Astrocyte of the hippocampus (primary cell): ENCODE measurements at regions not wholly inside any gene's neighbourhood (a gene's known extent, or its start where the extent isn't known, plus 50 kb on each side); places are given as distances from the start of the nearest gene placed in this dataset.
"Not testable (repeated sequence)": the region's sequence is repeated elsewhere in the genome, so short reads cannot be mapped to it uniquely, and the experiment has no call there.

ENCODE experiments used
- DNase-seq: peaks from one replicate; pipeline ENCODE4 v3.0.0; 2011; ENCODE audit warnings: low read depth, low spot score

DNA sequence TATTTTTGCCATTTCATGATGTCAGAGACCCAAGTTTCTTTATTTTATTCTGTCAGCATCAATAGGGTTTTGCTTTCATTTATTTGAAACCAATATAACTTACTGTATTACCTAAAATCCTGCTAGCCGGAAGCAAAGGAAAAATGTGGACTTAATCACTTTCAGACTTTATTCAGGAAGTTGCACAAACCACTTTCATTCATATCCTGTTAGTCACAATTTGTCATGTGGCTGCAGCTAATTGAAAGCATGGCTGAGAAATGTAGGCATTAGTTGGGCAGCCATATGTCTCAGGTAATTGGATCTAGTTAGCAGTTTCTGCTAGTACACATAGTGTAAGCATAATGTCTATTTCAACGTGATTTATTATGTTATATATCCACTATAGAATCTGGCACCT, 462.3 kb upstream of the SGO1 start:
- peak; percentile 67 for DNase-seq

DNA sequence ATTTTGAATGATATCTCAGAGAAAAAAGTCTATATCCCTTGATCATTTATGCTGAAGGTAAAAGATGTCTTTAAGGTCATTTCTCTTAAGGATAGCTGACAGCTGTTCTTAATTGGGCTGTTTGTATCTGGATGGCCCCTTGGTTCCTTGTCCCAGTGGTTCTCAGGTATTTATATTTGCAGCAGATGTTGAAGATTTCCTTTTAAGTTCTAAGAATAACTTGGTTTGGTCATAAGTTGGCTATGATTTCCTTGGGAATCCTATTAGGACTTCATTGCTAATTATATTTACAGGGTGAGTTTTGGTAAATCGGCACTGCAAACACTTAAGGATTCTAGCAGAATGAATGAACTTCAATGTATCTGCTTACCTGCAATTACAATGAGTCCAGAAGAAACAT, 460.4 kb upstream of the SGO1 start:
- no peak for DNase-seq

DNA sequence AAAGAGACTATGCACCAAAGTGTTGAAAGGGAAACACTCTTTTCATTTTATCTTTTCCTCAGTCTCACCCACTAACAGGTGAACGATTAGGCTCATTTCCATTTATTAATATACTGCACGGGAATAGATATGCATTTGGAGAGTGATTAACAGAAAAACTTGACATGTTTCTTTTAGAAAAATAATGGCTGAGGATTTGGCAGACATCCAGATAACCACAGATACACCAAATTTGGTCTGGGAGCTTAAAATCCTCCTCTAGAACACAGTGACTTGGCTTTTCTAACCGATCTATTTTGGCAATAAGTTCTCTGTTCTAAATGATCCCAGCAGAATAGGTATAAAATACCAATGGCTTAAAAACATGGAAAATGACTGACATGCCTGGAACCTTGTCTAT, 459.3 kb upstream of the SGO1 start:
- no peak for DNase-seq

DNA sequence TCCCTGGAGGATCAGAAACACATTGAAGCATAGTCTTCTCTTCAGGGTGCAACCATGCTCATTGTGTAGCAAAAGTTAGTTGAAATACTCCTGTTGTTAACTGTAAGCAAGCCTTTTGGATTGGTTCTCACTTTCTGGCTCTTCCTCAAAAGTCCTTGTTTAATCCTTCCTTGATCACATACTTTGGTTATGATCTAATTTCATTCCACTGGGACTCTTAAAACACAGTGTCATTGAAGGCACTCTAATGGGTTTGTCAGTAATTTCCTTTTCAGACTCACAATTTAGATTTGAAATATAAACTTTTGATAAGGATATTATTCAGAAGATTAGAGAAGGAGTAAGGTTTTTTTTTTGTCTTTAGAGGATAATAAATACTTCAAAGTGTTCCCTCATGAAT, 451.7 kb upstream of the SGO1 start:
- DNase-seq: peak; percentile 51

DNA sequence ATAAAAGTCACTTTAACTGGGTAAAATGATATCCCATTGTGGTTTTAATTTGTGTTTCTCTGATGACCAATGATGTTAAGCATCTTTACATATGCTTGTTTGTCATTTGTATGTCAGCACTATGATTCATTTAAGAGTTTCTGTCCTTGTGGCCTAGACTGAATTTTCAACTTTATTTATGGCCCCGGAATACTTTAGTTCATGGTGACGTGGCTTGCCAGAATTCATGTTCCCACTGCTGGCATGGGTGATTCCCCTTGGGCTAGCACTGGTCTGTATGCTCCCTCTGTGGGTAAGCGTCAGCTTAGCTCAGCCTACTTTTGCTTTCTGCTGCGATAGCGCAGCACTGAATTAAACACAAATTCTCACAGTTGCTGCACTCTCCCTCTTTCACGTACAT, 436.3 kb upstream of the SGO1 start:
- DNase-seq: peak; percentile 58

DNA sequence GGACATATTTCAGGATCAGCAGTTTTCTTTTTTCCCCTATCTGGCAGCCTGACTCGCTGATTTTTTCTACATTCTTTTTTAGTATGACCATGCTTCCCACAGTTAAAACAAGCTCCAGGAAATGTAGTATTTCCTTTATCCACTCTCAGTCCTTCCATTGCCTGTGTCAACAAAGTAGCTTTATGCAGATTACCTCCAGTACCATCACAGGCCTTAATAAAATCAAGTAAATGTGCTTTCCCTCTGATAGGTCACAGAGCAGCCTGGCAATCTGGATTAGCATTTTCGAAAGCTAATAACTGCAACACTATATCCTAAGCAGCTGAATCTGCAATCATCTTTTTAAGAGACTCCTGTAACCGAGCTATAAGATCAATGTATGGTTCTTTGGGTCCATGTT, 432.6 kb upstream of the SGO1 start:
- not testable (repeated sequence) for DNase-seq

DNA sequence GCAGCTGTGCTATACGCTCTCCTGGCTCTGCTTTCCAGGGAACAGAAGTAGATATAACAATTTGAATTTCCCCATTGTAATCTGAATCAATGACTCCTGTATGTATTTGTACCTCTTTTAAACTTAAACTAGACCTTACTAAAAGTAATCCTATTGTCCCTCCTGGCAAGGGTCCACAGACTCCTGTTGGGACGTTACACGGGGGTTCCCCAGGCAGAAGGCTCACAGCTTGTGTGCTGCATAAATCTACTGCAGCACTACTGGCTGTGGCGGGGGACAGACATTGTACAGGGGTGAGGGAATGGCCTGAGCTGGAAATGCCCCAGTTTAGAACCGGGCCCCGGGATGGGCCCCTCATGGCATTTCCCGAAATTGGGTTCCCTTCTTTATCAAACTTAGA, 432.2 kb upstream of the SGO1 start:
- not testable (repeated sequence) for DNase-seq

DNA sequence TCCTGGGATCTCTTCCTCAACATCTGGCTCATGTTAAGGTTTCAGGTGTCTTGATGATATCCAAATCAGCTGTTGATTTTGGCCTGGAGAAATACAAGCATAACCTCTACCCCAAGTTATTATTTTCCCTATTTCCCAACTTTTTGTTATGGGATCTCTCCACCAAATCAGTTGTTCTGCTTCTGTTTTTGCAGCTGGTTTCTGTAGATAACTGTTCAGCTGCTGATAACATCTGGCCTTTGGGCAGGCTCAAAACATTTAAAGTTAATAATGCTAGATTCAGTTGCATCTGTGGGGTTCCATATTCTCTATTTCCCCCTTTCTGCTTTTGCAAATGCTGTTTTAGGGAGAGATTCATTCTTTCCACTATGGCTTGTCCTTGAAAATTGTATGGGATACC, 430.0 kb upstream of the SGO1 start:
- not testable (repeated sequence) for DNase-seq

DNA sequence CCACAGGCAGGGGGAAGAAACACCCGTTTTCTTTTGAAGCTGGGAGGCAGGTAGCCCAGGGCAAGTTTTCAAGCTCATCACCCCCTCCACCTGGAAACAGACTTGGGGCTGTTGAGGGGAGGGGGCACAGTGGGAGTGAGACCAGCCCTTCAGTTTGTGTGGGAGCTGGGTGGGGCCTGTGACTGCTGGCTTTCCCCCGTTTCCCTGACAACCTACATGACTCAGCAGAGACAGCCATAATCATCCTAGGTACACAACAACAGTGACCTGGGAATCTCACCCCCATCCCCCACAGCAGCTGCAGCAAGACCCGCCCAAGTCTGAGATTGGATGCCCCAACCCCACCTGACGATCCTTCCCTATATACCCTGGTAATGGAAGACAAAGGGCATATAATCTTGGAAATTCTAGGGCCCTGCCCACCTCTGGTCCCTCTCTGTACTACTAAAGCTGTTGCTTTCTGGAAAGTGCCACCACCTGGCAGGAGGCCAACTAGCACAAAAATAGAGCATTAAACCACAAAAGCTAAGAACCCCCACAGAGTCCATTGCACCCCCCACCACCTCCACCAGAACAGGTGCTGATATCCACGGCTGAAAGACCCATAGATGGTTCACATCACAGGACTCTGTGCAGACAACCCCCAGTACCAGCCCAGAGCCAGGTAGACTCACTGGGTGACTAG, 422.2 kb upstream of the SGO1 start:
- no peak for DNase-seq

DNA sequence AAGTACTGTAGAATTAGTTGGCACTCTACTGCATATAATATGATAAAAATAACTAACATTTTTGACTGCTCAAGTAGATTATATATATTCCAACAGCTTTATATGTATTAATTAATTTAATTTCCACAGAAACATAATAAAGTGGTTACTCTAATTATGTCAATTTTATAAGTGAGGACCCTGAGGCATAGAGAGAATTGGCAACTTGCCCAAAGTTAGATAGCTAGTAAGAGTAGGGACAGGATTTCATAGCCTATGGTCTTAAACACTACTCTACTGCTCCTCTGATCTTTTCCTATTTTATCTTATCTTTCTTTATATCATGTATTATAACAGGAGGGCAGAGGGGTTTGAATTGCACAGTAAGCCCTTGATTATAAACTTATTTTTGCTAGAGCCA, 418.7 kb upstream of the SGO1 start:
- DNase-seq: no peak

DNA sequence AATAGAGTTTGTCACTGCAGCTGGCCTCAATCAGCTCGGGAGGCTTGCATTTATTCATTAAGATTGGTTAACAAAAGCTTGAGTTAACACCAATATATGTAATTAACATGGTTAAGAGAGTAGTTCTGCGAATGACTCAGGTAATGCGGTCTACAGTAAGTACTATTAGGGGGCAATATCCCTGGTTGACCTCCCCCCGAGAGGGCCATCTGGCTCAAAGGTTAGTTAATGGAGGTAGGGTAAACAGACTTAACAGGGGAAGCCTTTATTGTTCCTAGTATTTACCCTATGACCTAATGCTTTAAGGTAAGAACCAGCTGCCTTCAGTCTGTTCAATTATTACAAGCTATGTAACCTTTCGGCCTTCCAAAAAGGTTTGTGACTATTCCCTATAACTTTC, 403.3 kb upstream of the SGO1 start:
- DNase-seq: no peak

DNA sequence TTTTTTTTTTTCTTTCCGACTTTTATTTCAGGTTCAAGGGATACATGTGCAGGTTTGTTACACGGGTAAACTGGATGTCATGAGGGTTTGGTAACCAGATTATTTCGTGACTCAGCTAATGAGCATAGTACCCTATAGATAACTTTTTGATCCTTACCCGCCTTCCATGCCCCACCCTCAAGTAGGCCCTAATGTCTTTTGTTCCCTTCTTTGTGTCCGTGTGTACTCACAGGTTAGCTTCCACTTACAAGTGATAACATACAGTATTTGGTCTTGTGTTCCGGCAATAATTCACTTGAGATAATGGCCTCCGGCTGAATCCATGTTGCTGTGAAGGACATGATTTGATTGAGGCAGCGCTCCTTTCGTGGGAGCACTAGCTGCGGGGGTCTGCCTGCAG, 402.8 kb upstream of the SGO1 start:
- DNase-seq: no peak

DNA sequence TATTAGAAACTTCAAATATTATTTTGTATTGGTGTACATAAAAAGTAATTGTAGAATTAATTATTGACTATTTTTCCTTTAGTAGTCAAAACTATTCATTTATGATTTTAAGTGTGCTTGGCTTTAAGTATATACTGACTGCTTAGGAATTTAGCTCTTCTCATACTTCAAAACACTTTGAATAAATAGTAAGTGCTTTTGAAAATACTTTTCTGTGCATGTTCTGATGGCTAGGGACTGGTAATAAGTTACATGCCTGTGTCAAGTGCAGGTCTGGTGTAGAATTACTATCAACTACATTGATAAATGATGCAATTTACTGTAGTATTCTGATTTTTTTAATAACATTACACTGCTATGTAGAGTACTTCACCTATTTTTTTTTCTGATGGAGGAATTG, 397.6 kb upstream of the SGO1 start:
- DNase-seq: no peak

DNA sequence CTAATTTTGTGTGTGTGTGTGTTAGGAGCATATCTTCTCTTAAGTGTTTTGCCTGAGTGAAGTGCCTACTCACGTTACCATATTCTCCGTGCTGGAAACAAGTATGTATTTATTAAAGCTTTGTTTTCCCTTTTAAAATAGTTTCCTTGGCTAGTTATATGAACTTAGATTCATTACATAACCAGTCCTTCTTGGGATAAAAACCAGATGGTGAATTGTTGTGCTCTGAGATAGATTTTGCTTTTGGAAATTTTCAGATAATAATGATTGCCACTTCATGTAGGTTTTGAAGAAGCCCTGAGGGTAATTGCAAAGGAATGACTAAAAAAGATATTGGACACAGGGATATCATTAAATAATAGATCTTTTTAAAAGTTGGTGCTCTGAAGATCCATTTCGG, 390.2 kb upstream of the SGO1 start:
- DNase-seq: no peak

DNA sequence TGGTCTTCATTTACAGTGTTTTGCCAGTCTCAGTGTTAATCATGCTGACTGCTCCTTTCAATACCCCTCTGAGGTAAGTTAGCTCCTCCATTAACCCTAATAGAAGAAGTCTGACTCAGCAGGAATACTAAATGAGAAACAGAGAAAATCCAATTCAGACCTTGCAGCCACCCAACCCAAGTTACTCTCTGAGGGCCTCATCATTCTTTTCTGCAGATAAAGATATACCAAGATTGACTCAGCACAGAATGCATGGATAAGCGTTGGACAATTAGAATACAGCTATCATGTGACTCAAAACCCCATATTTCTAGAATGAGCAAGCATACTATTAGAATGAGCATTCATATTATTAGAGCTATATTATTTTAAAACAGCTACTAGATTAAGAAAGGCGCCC, 389.1 kb upstream of the SGO1 start:
- DNase-seq: peak; percentile 43

DNA sequence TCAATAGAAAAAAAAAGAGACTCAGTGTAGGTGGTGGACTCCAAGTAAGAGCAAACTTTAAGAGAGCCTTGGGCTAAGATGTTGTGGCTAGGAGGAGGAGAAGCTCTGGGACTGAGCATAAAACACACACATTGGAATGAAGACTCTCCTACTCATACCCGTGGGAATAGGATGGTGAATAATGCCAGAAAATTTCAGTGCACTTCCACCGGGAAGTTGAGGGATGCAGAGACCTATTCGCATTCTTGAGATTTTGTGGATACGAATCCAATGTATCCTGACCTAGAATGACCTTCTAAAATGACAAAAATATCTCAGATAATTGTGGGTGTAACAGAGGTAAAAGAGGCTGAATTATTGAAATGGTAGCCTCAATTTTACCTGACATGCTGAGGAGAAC, 388.7 kb upstream of the SGO1 start:
- DNase-seq: peak; percentile 77

DNA sequence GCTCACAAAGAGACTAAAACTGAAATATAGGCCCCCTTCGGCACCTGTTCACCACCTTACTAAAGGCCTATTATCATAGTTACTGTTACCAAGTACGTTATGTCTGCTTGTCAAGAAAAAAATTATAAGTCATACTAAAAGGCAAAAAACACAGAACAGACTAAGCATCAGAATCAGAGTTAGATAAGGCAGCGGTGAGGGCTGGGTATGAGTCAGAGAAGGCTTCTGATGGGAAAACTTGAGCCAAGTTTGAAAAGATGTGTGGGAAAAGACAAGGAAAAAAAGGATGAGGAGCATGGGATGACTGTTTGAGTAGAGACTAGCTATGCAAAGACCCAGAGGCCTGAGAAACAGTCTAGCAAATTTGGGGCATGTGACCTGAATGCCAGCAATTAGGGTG, 387.2 kb upstream of the SGO1 start:
- DNase-seq: peak; percentile 53

DNA sequence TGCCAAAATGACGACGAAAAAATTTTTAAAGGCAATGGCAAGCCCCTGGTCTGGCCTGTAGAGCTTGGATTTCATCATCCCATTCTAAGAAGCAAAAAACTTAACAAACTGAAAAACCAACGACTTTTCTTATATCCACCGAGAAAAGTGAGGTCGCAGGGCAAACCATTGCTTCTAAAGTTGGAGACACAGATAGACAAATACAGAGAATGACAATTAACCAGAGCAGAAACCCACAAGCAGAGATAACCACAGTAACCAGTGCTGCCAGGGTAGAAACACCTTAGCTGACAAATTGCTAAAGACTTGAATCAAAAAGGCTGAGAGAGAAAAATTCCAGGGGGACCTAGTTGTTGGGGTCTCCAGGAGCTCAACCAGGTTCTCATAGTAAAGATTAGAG, 386.5 kb upstream of the SGO1 start:
- no peak for DNase-seq

DNA sequence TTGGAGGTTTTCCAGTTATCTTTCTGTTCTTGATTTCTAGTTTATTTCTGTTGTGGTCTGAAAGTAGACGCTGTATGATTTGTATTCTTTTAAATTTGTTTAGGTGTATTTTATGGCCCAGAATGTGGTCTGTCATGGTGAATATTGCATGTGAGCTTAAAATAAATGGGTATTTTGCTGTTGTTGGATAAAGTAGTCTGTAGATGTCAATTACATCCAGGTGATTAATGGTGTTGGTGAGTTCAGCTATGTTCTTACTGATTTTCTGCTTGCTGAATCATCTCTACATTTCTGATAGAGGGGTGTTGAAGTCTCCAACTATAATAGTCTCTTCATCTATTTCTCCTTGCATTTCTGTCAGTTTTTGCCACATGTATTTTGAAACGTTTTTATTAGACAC, 383.3 kb upstream of the SGO1 start:
- DNase-seq: no peak

DNA sequence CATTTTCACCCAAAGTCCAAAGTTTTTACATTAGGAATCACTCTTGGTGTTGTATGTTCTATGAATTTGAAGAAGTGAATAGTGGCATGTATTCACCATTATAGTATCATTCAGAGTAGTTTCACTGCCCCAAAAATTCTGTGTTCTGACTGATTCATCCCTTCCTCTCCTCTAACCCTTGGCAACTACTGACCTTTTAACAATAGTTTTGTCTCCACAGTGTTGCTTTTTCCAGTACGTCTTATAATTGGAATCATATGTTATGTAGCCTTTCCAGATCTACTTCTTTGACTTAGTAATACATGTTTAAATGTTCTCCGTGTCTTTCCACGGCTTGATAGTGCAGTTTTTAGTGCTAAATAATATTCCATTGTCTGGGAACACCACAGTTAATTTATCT, 379.0 kb upstream of the SGO1 start:
- DNase-seq: no peak

DNA sequence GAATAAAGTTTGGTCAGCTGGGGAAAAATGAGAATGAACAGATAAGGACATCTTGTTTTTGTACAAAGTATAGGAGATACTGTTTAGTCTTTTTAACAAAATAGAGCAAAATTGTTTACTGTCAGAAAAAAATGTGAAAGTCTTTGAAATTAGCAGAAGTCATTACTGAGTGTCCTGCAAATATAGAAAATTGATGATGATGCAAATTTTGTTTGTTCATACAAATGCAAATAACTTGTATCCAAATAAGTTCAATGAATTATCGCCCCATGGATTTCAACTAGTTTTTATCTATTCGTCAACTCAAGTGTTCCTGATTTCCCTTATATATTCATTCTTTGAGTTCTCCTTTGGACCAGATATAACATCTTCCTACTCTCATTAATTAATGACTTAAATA, 378.0 kb upstream of the SGO1 start:
- DNase-seq: no peak

DNA sequence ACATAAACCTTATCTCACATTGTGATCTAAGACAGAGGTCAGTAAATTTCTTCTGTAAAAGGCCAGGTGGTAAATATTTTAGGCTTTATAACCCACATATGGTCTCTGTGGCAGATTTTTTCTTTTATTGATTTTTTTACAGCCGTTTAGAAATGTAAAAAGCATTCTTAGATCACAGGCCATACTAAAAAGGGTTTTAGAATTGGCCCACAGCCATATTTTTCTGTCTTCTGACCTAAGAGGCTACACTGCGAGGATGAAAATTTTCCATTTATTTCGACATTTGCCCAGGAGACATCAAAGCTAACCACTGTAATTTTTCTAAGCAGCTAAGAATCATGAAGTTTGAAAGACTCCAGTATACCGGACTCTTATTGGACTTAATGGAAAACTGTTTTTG, 377.2 kb upstream of the SGO1 start:
- DNase-seq: no peak

DNA sequence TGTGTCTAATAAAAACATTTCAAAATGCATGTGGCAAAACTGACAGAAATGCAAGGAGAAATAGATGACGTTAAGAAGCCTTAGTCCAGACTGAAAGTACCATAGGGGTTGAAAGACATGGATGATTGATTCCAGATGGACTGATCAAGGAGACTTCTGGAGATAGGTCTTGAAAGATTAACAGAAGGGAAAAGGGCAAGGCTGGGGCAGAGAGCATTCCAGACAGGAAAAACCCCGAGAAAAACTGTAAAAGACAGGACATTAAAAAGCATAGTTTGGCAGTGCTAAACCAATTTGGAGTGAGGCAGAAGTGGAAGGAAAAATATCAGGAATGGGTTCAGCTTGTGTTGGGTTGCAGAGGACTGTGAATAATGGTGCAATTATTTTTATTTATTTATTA, 375.2 kb upstream of the SGO1 start:
- no peak for DNase-seq

DNA sequence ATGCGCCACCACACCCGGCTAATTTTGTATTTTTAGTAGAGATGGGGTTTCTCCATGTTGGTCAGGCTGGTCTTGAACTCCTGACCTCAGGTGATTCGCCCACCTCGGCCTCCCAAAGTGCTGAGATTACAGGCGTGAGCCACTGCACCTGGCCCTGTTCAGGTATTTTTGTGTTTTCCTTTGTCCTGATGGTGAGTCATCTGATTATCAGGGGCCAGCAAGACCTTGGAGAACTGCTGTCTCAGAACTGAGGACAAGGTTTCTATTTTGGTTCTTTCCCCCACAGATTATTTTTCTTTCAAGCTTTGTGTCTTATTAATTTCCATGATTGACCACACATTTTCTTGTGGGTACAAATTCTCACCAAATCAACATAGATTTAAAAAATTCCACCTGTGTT, 374.4 kb upstream of the SGO1 start:
- not testable (repeated sequence) for DNase-seq
